NT2/D1 (cell line): ENCODE measurements at regions not wholly inside any gene's neighbourhood (a gene's known extent, or its start where the extent isn't known, plus 50 kb on each side); places are given as distances from the start of the nearest gene placed in this dataset.

Experiments used
- DNase-seq: peaks from one replicate; pipeline ENCODE4 v3.0.0-alpha.2; 2011; ENCODE audit warnings: low read depth, low spot score
- H3K27me3 ChIP-seq: 2 replicates; pipeline ENCODE4 v1.6.0; 2011; ENCODE audit warnings: mild to moderate bottlenecking; ENCODE audit not compliant: insufficient read length, insufficient read depth
- H3K36me3 ChIP-seq: 2 replicates; pipeline ENCODE4 v1.6.1; 2011; ENCODE audit warnings: mild to moderate bottlenecking, low read length, mixed read lengths; ENCODE audit not compliant: insufficient read depth, insufficient read length
- H3K4me1 ChIP-seq: 2 replicates; pipeline ENCODE4 v1.5.1; 2011; ENCODE audit not compliant: insufficient read depth, insufficient read length
- H3K4me3 ChIP-seq: 2 replicates; pipeline ENCODE4 v1.5.1; 2011; ENCODE audit warnings: low read depth; ENCODE audit not compliant: insufficient read length
- H3K9ac ChIP-seq: 2 replicates; pipeline ENCODE4 v1.6.0; 2011; ENCODE audit warnings: low read depth; ENCODE audit not compliant: insufficient read length
- H3K9me3 ChIP-seq: 2 replicates; pipeline ENCODE4 v1.5.1; 2011; ENCODE audit warnings: mild to moderate bottlenecking, low read length; ENCODE audit not compliant: insufficient read depth
- SUZ12 ChIP-seq: IDR thresholded peaks from 2 replicates; pipeline ENCODE4 v1.6.1; 2011; ENCODE audit not compliant: insufficient read length, insufficient read depth; ENCODE audit errors: extremely low read depth
- YY1 ChIP-seq: IDR thresholded peaks from 2 replicates; pipeline ENCODE4 v1.6.1; 2011; ENCODE audit not compliant: insufficient read length, insufficient read depth
- ZNF274 ChIP-seq: IDR thresholded peaks from 2 replicates; pipeline ENCODE4 v1.6.1; 2011; ENCODE audit warnings: mild to moderate bottlenecking, low read depth, low read length

DNA sequence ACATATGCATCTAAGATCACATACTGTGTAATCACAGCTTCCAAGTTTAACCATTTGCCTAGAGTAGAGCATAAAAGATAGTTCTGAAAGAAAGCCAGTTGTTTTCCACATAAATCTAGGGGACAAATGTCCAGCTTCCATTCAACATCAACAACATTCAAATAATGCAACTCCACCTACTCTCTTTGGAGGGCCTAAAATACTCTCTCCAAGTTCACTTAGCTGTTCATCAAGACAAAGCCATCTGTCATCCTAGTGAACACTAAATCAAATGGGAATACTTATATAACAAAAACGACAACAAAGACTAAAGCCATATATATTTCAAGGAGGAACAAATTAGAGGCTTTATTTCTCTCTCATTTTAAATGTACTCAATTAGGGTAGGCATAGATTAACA, 221.5 kb upstream of the CDH2 start:
- no peaks in the 10 kb centered on the region for H3K4me1 ChIP-seq
- H3K9me3 ChIP-seq: no peaks in the 10 kb centered on the region
- no peaks in the 10 kb centered on the region for H3K36me3 ChIP-seq
- no peaks in the 10 kb centered on the region for H3K27me3 ChIP-seq
- DNase-seq: no peak
- H3K4me3 ChIP-seq: no peak overlapping the region
- TF ChIP-seq SUZ12 (no peak), ZNF274 (no peak), YY1 (no peak)
- H3K9ac ChIP-seq: no peak overlapping the region

DNA sequence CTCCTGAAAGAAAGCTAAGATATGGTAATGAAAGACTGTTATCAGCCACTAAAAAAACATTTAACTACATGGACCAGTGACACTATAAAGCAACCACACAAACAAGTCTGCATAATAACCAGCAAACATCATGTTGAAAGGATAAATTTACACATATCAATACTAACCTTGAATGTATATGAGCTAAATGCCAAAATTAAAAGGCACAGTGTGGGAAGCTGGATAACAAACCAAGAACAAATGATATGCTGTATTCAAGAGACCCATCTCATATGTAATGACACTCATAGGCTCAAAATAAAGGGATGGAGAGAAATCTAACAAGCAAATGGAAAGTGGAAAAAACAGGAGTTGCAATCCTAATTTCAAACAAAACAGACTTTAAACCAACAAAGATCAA, 213.1 kb upstream of the CDH2 start:
- TF ChIP-seq YY1 (no peak), ZNF274 (no peak), SUZ12 (no peak)
- Histone ChIP-seq H3K4me3 (no peak overlapping the region), H3K27me3 (no peaks in the 10 kb centered on the region), H3K9ac (no peak overlapping the region), H3K36me3 (no peaks in the 10 kb centered on the region), H3K9me3 (no peaks in the 10 kb centered on the region), H3K4me1 (no peaks in the 10 kb centered on the region)
- DNase-seq: no peak

- TF ChIP-seq YY1 (no peak), ZNF274 (no peak), SUZ12 (no peak)
- no peak for DNase-seq
- H3K36me3 ChIP-seq: no peaks in the 10 kb centered on the region
- no peaks in the 10 kb centered on the region for H3K27me3 ChIP-seq
- no peaks in the 10 kb centered on the region for H3K9me3 ChIP-seq
- H3K4me1 ChIP-seq: no peaks in the 10 kb centered on the region
- no peak overlapping the region for H3K9ac ChIP-seq
- no peak overlapping the region for H3K4me3 ChIP-seq
These were observed 205.4 kb upstream of the CDH2 start for GRCh38 chr18:28382215-28382879.

GRCh38 chr18:28372186-28372585, 195.3 kb upstream of the CDH2 start:
- H3K9me3 ChIP-seq: no peaks in the 10 kb centered on the region
- no peak for TF ChIP-seq SUZ12
- no peak for TF ChIP-seq YY1
- no peak for TF ChIP-seq ZNF274
- no peak for DNase-seq
- no peak overlapping the region for H3K4me3 ChIP-seq
- no peaks in the 10 kb centered on the region for H3K27me3 ChIP-seq
- no peak overlapping the region for H3K9ac ChIP-seq
- no peaks in the 10 kb centered on the region for H3K4me1 ChIP-seq
- no peaks in the 10 kb centered on the region for H3K36me3 ChIP-seq

- H3K36me3 ChIP-seq: no peaks in the 10 kb centered on the region
- TF ChIP-seq SUZ12 (no peak), ZNF274 (no peak), YY1 (no peak)
- H3K4me1 ChIP-seq: no peaks in the 10 kb centered on the region
- H3K27me3 ChIP-seq: no peaks in the 10 kb centered on the region
- no peak overlapping the region for H3K4me3 ChIP-seq
- no peak overlapping the region for H3K9ac ChIP-seq
- no peaks in the 10 kb centered on the region for H3K9me3 ChIP-seq
- no peak for DNase-seq
These were observed 189.7 kb upstream of the CDH2 start for GRCh38 chr18:28366676-28367075.

DNA sequence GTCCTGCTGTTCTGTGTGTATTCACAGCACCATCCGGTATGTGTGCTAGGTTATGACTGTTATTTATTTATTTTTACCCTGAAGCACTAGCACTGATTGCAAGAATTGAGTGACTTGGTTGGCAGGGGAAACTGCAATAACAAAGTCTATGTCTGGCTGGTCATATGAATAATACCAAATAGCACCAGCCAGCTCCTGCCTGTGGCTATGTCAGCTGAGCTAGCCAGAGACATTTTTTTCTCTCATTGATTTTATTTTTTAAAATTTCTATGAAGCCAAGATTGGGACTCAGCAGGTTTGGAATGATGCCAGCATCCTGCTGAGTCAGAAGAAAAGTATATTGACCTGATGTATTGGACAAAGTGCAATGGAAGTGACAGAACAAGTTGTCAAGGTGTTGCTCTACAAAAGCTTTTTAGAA, 188.5 kb upstream of the CDH2 start:
- no peaks in the 10 kb centered on the region for H3K9me3 ChIP-seq
- no peaks in the 10 kb centered on the region for H3K27me3 ChIP-seq
- H3K36me3 ChIP-seq: no peaks in the 10 kb centered on the region
- TF ChIP-seq SUZ12 (no peak), YY1 (no peak), ZNF274 (no peak)
- H3K4me1 ChIP-seq: no peaks in the 10 kb centered on the region
- no peak overlapping the region for H3K4me3 ChIP-seq
- no peak overlapping the region for H3K9ac ChIP-seq
- no peak for DNase-seq

DNA sequence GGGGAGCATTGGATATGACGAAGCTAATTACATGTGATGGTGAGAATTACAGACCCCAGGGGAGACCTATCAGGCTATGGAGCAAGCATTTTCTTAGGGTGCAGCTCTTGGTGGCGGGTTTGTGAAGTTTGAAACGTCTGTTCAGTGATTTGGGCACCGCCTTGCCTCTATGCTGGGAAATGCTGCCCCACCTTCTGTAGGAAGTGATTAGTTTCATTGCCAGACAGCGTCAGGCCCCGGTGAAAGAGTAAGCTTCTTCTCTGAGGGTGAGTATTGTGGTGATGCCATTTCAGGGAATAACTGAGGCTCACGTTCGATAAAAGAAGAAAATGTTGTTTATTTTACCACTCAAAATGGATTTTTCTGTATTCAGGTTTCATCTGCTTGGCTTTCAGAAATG, 186.2 kb upstream of the CDH2 start:
- no peaks in the 10 kb centered on the region for H3K9me3 ChIP-seq
- no peak overlapping the region for H3K4me3 ChIP-seq
- H3K36me3 ChIP-seq: no peaks in the 10 kb centered on the region
- TF ChIP-seq YY1 (no peak), ZNF274 (no peak), SUZ12 (no peak)
- no peaks in the 10 kb centered on the region for H3K27me3 ChIP-seq
- no peaks in the 10 kb centered on the region for H3K4me1 ChIP-seq
- no peak overlapping the region for H3K9ac ChIP-seq
- no peak for DNase-seq

- Histone ChIP-seq H3K36me3 (no peaks in the 10 kb centered on the region), H3K9ac (no peak overlapping the region), H3K4me1 (no peaks in the 10 kb centered on the region), H3K4me3 (no peak overlapping the region), H3K27me3 (no peaks in the 10 kb centered on the region), H3K9me3 (no peaks in the 10 kb centered on the region)
- no peak for DNase-seq
- TF ChIP-seq SUZ12 (no peak), YY1 (no peak), ZNF274 (no peak)
These were observed 182.2 kb upstream of the CDH2 start for GRCh38 chr18:28359176-28359575.
